GM23338 (cell line): ENCODE measurements at regions not wholly inside any gene's neighbourhood (a gene's known extent, or its start where the extent isn't known, plus 50 kb on each side); places are given as distances from the start of the nearest gene placed in this dataset.

Experiments
- CREB1 ChIP-seq: fragments of 250-450 bp; sonication (Bioruptor Pico); IDR thresholded peaks from 2 replicates; pipeline ENCODE4 v1.5.0; 2020; ENCODE audit warnings: low read depth, mild to moderate bottlenecking, moderate library complexity
- CTCF ChIP-seq, 2 experiments: fragments of 200-600 bp in 1 of 2; sonication (generic) in 1 of 2; conservative IDR thresholded peaks; 2 replicates each; pipeline versions ENCODE4 v1.5.1 to v1.6.1; 2016 to 2017; ENCODE audit warnings: antibody characterized with exemption in 2 of 2, low read depth in 2 of 2, mild to moderate bottlenecking in 2 of 2, moderate library complexity in 1 of 2
- EZH2 ChIP-seq: fragments of 200-600 bp; sonication (generic); IDR thresholded peaks from one replicate; pipeline ENCODE4 v1.8.0; 2017; ENCODE audit warnings: antibody characterized with exemption, mild to moderate bottlenecking, low read depth; ENCODE audit not compliant: unreplicated experiment
- EZH2phosphoT487 ChIP-seq: fragments of 200-600 bp; sonication (generic); IDR thresholded peaks from one replicate; pipeline ENCODE4 v1.8.1; 2018; ENCODE audit warnings: antibody characterized with exemption; ENCODE audit not compliant: unreplicated experiment
- POLR2AphosphoS5 ChIP-seq: IDR thresholded peaks from 2 replicates; pipeline ENCODE4 v1.6.1; 2016; ENCODE audit warnings: antibody characterized with exemption, low read depth

GRCh38 chr10:3544561-3544960 lies 240.4 kb downstream of the KLF6 start:
- TF ChIP-seq CTCF (conservative IDR thresholded peaks at IDR 0.05; ENCODE audit: low read depth in 2 of 2) (no peak), CREB1 (CRISPR knock-in tag) (no peak), EZH2 (no peak), EZH2phosphoT487 (no peak), POLR2AphosphoS5 (no peak)
